ENCODE measurements at regions not wholly inside any gene's neighbourhood (a gene's known extent, or its start where the extent isn't known, plus 50 kb on each side); places are given as distances from the start of the nearest gene placed in this dataset.

- Histone ChIP-seq H3K4me1 (ENCODE audit: control insufficient read depth, insufficient read depth, low read length, poor library complexity, severe bottlenecking) (no peaks in the 10 kb centered on the region), H3K27ac (ENCODE audit: low read depth, low read length, severe bottlenecking) (no peak overlapping the region), H3K9me3 (ENCODE audit: control insufficient read depth, low read length) (no peaks in the 10 kb centered on the region), H3K36me3 (ENCODE audit: control insufficient read depth, insufficient read depth, low read length) (no peaks in the 10 kb centered on the region), H3K4me3 (ENCODE audit: extremely low read depth, insufficient read depth, low read length, poor library complexity, severe bottlenecking) (no peak overlapping the region)
Measured at GRCh38 chr13:89790696-89791095, 1556.8 kb upstream of the MIR17HG start.

DNA sequence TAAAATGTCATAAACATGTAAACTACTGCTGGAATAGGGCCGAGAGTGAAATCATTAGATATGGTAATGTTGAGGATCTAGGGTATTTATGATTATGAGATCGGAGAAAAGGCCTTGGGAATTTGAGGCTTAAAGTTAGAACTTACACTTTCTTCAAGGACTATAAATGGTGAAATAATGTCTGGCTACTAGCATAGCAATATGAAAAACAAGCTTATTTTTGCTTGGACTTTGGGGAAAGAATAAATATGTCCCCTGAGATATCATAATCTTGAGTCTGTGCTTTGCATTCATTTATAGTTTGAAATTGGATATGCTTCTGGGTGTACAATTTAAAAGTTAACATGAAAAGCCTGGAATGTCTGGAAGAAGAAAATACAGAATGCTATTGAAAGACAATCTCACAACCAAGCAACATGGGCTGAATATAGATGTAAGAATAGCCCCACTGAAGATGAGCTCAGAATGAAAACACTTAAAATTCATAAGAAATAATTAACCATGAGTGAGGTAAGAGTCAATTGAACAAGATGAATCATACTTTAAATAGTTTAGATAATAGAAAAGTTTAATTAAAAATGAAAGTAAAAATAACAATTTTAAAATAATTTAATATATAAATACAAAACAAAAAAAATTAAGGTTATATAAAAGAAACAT lies 1555.4 kb upstream of the MIR17HG start:
- Histone ChIP-seq H3K4me3 (ENCODE audit: extremely low read depth, insufficient read depth, low read length, poor library complexity, severe bottlenecking) (no peak overlapping the region), H3K9me3 (ENCODE audit: control insufficient read depth, low read length) (no peaks in the 10 kb centered on the region), H3K27ac (ENCODE audit: low read depth, low read length, severe bottlenecking) (no peak overlapping the region), H3K4me1 (ENCODE audit: control insufficient read depth, insufficient read depth, low read length, poor library complexity, severe bottlenecking) (no peaks in the 10 kb centered on the region), H3K36me3 (ENCODE audit: control insufficient read depth, insufficient read depth, low read length) (no peaks in the 10 kb centered on the region)
- 76 to 90% methylated on average over 2 of the region's 2 CpGs for WGBS, 2 experiments (ENCODE audit: insufficient coverage in 2 of 2)

- no peaks in the 10 kb centered on the region for H3K36me3 ChIP-seq (ENCODE audit: control insufficient read depth, insufficient read depth, low read length)
Measured at GRCh38 chr13:89796196-89796595, 1551.3 kb upstream of the MIR17HG start.

DNA sequence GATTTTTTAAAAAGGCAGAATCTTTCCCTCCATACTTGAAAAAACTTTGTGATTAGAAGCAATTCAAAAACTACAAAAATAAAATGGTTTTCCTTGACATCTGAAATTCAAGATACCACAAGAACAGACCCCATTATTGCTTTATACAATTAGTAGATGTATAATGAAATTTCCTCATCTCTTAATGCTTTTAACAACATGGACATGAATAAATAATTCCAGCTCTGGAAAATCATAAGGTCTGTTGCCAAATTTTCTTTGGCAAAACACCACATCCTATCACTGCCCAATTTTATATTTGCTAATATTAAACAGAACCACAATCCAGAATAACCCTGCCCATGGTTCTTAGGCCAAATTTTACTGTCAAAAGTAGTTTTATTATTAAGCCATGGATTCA lies 1543.6 kb upstream of the MIR17HG start:
- H3K4me3 ChIP-seq (ENCODE audit: extremely low read depth, insufficient read depth, low read length, poor library complexity, severe bottlenecking), result no peak overlapping the region
- H3K9me3 ChIP-seq (ENCODE audit: control insufficient read depth, low read length), result no peaks in the 10 kb centered on the region
- no peaks in the 10 kb centered on the region for H3K36me3 ChIP-seq (ENCODE audit: control insufficient read depth, insufficient read depth, low read length)
- no peak overlapping the region for H3K27ac ChIP-seq (ENCODE audit: low read depth, low read length, severe bottlenecking)
- H3K4me1 ChIP-seq (ENCODE audit: control insufficient read depth, insufficient read depth, low read length, poor library complexity, severe bottlenecking), result no peaks in the 10 kb centered on the region

More at GRCh38 chr13:89796196-89796595, 1551.3 kb upstream of the MIR17HG start:
- no peaks in the 10 kb centered on the region for H3K4me1 ChIP-seq (ENCODE audit: control insufficient read depth, insufficient read depth, low read length, poor library complexity, severe bottlenecking)
- no peak overlapping the region for H3K27ac ChIP-seq (ENCODE audit: low read depth, low read length, severe bottlenecking)
- WGBS, 2 experiments (ENCODE audit: insufficient coverage in 2 of 2), result no CpG with 5 or more reads among the region's 4 CpGs
- H3K4me3 ChIP-seq (ENCODE audit: extremely low read depth, insufficient read depth, low read length, poor library complexity, severe bottlenecking), result no peak overlapping the region
- no peaks in the 10 kb centered on the region for H3K9me3 ChIP-seq (ENCODE audit: control insufficient read depth, low read length)

- Histone ChIP-seq H3K4me1 (ENCODE audit: control insufficient read depth, insufficient read depth, low read length, poor library complexity, severe bottlenecking) (no peaks in the 10 kb centered on the region), H3K9me3 (ENCODE audit: control insufficient read depth, low read length) (no peaks in the 10 kb centered on the region), H3K36me3 (ENCODE audit: control insufficient read depth, insufficient read depth, low read length) (no peaks in the 10 kb centered on the region), H3K4me3 (ENCODE audit: extremely low read depth, insufficient read depth, low read length, poor library complexity, severe bottlenecking) (no peak overlapping the region), H3K27ac (ENCODE audit: low read depth, low read length, severe bottlenecking) (no peak overlapping the region)
- 67 to 90% methylated on average over 1 to 2 of the region's 4 CpGs for WGBS, 2 experiments (ENCODE audit: insufficient coverage in 2 of 2)
Measured at GRCh38 chr13:89806594-89806993, 1540.9 kb upstream of the MIR17HG start.

GRCh38 chr13:89812856-89813255 lies 1534.6 kb upstream of the MIR17HG start:
- Histone ChIP-seq H3K27ac (ENCODE audit: low read depth, low read length, severe bottlenecking) (no peak overlapping the region), H3K36me3 (ENCODE audit: control insufficient read depth, insufficient read depth, low read length) (no peaks in the 10 kb centered on the region), H3K4me1 (ENCODE audit: control insufficient read depth, insufficient read depth, low read length, poor library complexity, severe bottlenecking) (no peaks in the 10 kb centered on the region), H3K4me3 (ENCODE audit: extremely low read depth, insufficient read depth, low read length, poor library complexity, severe bottlenecking) (no peak overlapping the region), H3K9me3 (ENCODE audit: control insufficient read depth, low read length) (no peaks in the 10 kb centered on the region)
- WGBS, 2 experiments (ENCODE audit: insufficient coverage in 2 of 2), result 75 to 83% methylated on average over 2 of the region's 2 CpGs

DNA sequence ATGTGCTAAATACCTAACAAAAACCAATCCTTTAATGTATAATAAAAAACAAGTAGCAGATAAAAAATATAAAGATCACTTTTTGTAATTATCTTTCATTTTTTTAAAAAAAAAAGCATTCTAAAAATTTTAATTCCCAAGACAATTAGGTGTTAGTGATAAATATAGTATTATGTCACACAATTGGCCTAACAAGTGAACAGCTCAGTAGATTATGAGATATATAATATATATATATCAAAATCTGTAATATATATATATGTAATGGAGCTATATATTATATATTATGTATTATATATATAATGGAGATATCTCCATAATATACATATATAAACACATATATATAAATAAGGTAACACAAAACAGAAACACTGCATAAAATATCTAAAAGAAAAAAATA lies 1531.1 kb upstream of the MIR17HG start:
- Histone ChIP-seq H3K4me1 (ENCODE audit: control insufficient read depth, insufficient read depth, low read length, poor library complexity, severe bottlenecking) (no peaks in the 10 kb centered on the region), H3K36me3 (ENCODE audit: control insufficient read depth, insufficient read depth, low read length) (no peaks in the 10 kb centered on the region), H3K27ac (ENCODE audit: low read depth, low read length, severe bottlenecking) (no peak overlapping the region), H3K9me3 (ENCODE audit: control insufficient read depth, low read length) (no peaks in the 10 kb centered on the region), H3K4me3 (ENCODE audit: extremely low read depth, insufficient read depth, low read length, poor library complexity, severe bottlenecking) (no peak overlapping the region)

GRCh38 chr13:89822467-89822866 lies 1525.0 kb upstream of the MIR17HG start:
- no peak overlapping the region for H3K27ac ChIP-seq (ENCODE audit: low read depth, low read length, severe bottlenecking)
- no peaks in the 10 kb centered on the region for H3K36me3 ChIP-seq (ENCODE audit: control insufficient read depth, insufficient read depth, low read length)
- H3K9me3 ChIP-seq (ENCODE audit: control insufficient read depth, low read length), result no peaks in the 10 kb centered on the region
- no peak overlapping the region for H3K4me3 ChIP-seq (ENCODE audit: extremely low read depth, insufficient read depth, low read length, poor library complexity, severe bottlenecking)
- no peaks in the 10 kb centered on the region for H3K4me1 ChIP-seq (ENCODE audit: control insufficient read depth, insufficient read depth, low read length, poor library complexity, severe bottlenecking)
- 59 to 94% methylated on average over 3 of the region's 4 CpGs for WGBS, 2 experiments (ENCODE audit: insufficient coverage in 2 of 2)

DNA sequence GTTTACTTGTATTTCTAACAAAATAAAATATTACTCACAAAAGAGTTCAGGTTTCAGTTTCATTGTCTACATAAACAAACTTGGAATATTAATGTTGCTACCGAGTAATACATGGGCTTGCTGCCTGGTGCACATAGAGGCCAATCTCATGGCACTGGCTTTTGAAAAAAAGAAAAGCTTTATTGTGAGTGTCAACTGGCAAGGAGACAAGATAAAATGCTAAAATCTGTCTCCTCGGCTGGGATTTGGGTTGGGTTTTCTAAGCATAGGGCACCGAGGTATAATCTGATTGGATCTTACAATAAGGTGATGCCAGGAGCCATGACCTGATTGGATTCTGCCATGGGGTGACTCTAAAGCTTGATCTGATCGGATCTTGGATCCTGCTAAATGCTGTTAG lies 1519.9 kb upstream of the MIR17HG start:
- no peaks in the 10 kb centered on the region for H3K9me3 ChIP-seq (ENCODE audit: control insufficient read depth, low read length)
- no peaks in the 10 kb centered on the region for H3K36me3 ChIP-seq (ENCODE audit: control insufficient read depth, insufficient read depth, low read length)
- H3K4me3 ChIP-seq (ENCODE audit: extremely low read depth, insufficient read depth, low read length, poor library complexity, severe bottlenecking), result no peak overlapping the region
- no peaks in the 10 kb centered on the region for H3K4me1 ChIP-seq (ENCODE audit: control insufficient read depth, insufficient read depth, low read length, poor library complexity, severe bottlenecking)
- WGBS, 2 experiments (ENCODE audit: insufficient coverage in 2 of 2), result 87 to 93% methylated on average over 3 of the region's 4 CpGs
- no peak overlapping the region for H3K27ac ChIP-seq (ENCODE audit: low read depth, low read length, severe bottlenecking)

GRCh38 chr13:89828506-89828905 lies 1519.0 kb upstream of the MIR17HG start:
- Histone ChIP-seq H3K27ac (ENCODE audit: low read depth, low read length, severe bottlenecking) (no peak overlapping the region), H3K9me3 (ENCODE audit: control insufficient read depth, low read length) (no peaks in the 10 kb centered on the region), H3K36me3 (ENCODE audit: control insufficient read depth, insufficient read depth, low read length) (no peaks in the 10 kb centered on the region), H3K4me1 (ENCODE audit: control insufficient read depth, insufficient read depth, low read length, poor library complexity, severe bottlenecking) (peaks cover 5% of the 10 kb centered on the region), H3K4me3 (ENCODE audit: extremely low read depth, insufficient read depth, low read length, poor library complexity, severe bottlenecking) (no peak overlapping the region)
- no CpG with 5 or more reads among the region's 3 CpGs for WGBS, 2 experiments (ENCODE audit: insufficient coverage in 2 of 2)

- Histone ChIP-seq H3K27ac (ENCODE audit: low read depth, low read length, severe bottlenecking) (no peak overlapping the region), H3K36me3 (ENCODE audit: control insufficient read depth, insufficient read depth, low read length) (no peaks in the 10 kb centered on the region)
- 100% methylated on average over 1 of the region's 3 CpGs; no CpG with 5 or more reads in 1 of the 2 experiments for WGBS, 2 experiments (ENCODE audit: insufficient coverage in 2 of 2)
Measured at GRCh38 chr13:89831157-89831556, 1516.3 kb upstream of the MIR17HG start.

More at GRCh38 chr13:89831157-89831556, 1516.3 kb upstream of the MIR17HG start:
- Histone ChIP-seq H3K9me3 (ENCODE audit: control insufficient read depth, low read length) (no peaks in the 10 kb centered on the region), H3K4me3 (ENCODE audit: extremely low read depth, insufficient read depth, low read length, poor library complexity, severe bottlenecking) (no peak overlapping the region), H3K4me1 (ENCODE audit: control insufficient read depth, insufficient read depth, low read length, poor library complexity, severe bottlenecking) (peaks cover 5% of the 10 kb centered on the region)

All from mesodermal cell (in vitro differentiated cells).